Endodermal cell (in vitro differentiated cells): ENCODE measurements at regions not wholly inside any gene's neighbourhood (a gene's known extent, or its start where the extent isn't known, plus 50 kb on each side); places are given as distances from the start of the nearest gene placed in this dataset.

ENCODE experiments used
- DNase-seq: peaks from one replicate; pipeline ENCODE4 v3.0.0-alpha.2; 2017
- H3K27ac ChIP-seq: 2 replicates; pipeline ENCODE4 v1.5.1; 2013; ENCODE audit warnings: mild to moderate bottlenecking, low read depth, low read length, moderate library complexity
- H3K27me3 ChIP-seq: 2 replicates; pipeline ENCODE4 v1.6.1; 2013; ENCODE audit warnings: mild to moderate bottlenecking, low read length, moderate library complexity; ENCODE audit not compliant: insufficient read depth, control insufficient read depth, poor library complexity, severe bottlenecking
- H3K36me3 ChIP-seq: 2 replicates; pipeline ENCODE4 v1.7.0; 2013; ENCODE audit warnings: mild to moderate bottlenecking, low read length, moderate library complexity; ENCODE audit not compliant: control insufficient read depth, insufficient read depth
- H3K4me1 ChIP-seq: one replicate; pipeline ENCODE4 v1.7.0; 2013; ENCODE audit warnings: low read length; ENCODE audit not compliant: control insufficient read depth, insufficient read depth
- H3K4me3 ChIP-seq: 2 replicates; pipeline ENCODE4 v1.5.1; 2013; ENCODE audit warnings: mild to moderate bottlenecking, low read length, moderate library complexity
- H3K9ac ChIP-seq: 2 replicates; pipeline ENCODE4 v1.6.1; 2013; ENCODE audit warnings: mild to moderate bottlenecking, low read length, moderate library complexity; ENCODE audit not compliant: poor library complexity, severe bottlenecking; ENCODE audit errors: extremely low read depth
- H3K9me3 ChIP-seq: 2 replicates; pipeline ENCODE4 v1.6.1; 2013; ENCODE audit warnings: mild to moderate bottlenecking, low read length, moderate library complexity; ENCODE audit not compliant: control insufficient read depth
- H3K27ac Mint-ChIP-seq: 2 replicates; pipeline ENCODE4 v1.8.0; 2020; ENCODE audit warnings: mixed read lengths
- H3K27me3 Mint-ChIP-seq: 2 replicates; pipeline ENCODE4 v1.8.0; 2021; ENCODE audit warnings: mild to moderate bottlenecking, mixed read lengths; ENCODE audit not compliant: insufficient read depth
- H3K36me3 Mint-ChIP-seq: 2 replicates; pipeline ENCODE4 v1.8.0; 2020; ENCODE audit warnings: low read depth, mixed read lengths
- H3K4me1 Mint-ChIP-seq: 2 replicates; pipeline ENCODE4 v1.8.0; 2020; ENCODE audit warnings: mixed read lengths
- H3K4me3 Mint-ChIP-seq: 2 replicates; pipeline ENCODE4 v1.8.0; 2020; ENCODE audit warnings: mild to moderate bottlenecking, moderate library complexity, mixed read lengths
- H3K9me3 Mint-ChIP-seq: 2 replicates; pipeline ENCODE4 v1.8.0; 2020; ENCODE audit warnings: mild to moderate bottlenecking, mixed read lengths
- CTCF ChIP-seq: fragments of 200-600 bp; sonication (generic); conservative IDR thresholded peaks from 2 replicates; pipeline ENCODE4 v1.5.0; 2021; ENCODE audit warnings: antibody characterized with exemption, mild to moderate bottlenecking
- WGBS, 2 experiments: methylation state at CpG; one replicate each; pipeline versions ENCODE4 v1.1.5 to v1.1.7; 2013; ENCODE audit warnings: missing lambda C conversion rate in 2 of 2, mixed read lengths in 1 of 2; ENCODE audit not compliant: insufficient coverage in 1 of 2, insufficient read length in 1 of 2; 5-methylcytosine and 5-hydroxymethylcytosine counted together

DNA sequence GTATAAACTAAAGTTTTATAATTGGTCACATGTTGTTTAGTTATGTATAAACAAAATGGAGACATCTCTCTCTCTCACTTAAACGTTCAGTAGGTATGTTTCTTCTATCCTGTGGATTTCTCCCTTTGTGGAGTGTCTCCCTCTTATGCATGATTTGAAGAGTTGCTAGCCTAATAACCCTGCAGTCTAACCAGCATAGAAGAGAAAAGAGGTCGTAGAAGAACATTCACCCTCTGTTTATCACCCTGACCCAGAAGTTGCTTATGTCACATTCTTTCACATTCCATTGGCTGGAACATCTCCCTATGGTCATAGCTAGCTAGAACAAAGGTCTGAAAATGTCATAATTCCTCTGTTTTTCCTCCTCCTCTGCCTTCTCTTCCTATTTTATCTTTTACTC, 176.8 kb upstream of the PCDH20 start:
- H3K27ac ChIP-seq, result no peak overlapping the region
- no peak overlapping the region for H3K27ac Mint-ChIP-seq
- 92% methylated on average over 2 of the region's 2 CpGs; no CpG with 5 or more reads in 1 of the 2 experiments for WGBS, 2 experiments

DNA sequence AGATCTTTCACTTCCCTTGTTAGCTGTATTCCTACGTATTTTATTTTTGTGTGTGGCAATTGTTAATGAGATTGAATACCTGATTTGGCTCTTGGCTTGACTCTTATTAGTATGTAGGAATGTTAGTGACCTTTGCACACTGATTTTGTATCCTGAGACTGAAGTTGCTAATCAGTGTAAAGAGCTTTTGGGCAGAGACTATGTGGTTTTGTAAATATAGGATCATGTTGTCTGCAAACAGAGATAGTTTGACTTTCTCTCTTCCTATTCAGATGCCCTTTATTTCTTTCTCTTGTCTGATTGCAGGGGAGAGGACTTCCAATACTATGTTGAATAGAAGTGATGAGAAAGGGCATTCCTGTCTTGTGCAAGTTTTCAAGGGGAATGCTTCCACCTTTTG, 160.3 kb upstream of the PCDH20 start:
- Histone ChIP-seq H3K4me1 (no peaks in the 10 kb centered on the region), H3K9ac (no peak overlapping the region)

More for the DNA sequence above, 176.8 kb upstream of the PCDH20 start:
- Mint-ChIP-seq H3K4me3 (no peak overlapping the region), H3K27me3 (no peaks in the 10 kb centered on the region), H3K9me3 (no peaks in the 10 kb centered on the region), H3K36me3 (no peaks in the 10 kb centered on the region), H3K4me1 (no peaks in the 10 kb centered on the region)
- no peaks in the 10 kb centered on the region for H3K27me3 ChIP-seq
- no peak for DNase-seq
- H3K36me3 ChIP-seq, result no peaks in the 10 kb centered on the region
- TF ChIP-seq CTCF, result no peak
- no peak overlapping the region for H3K4me3 ChIP-seq
- no peaks in the 10 kb centered on the region for H3K4me1 ChIP-seq
- H3K9me3 ChIP-seq, result no peaks in the 10 kb centered on the region
- no peak overlapping the region for H3K9ac ChIP-seq

DNA sequence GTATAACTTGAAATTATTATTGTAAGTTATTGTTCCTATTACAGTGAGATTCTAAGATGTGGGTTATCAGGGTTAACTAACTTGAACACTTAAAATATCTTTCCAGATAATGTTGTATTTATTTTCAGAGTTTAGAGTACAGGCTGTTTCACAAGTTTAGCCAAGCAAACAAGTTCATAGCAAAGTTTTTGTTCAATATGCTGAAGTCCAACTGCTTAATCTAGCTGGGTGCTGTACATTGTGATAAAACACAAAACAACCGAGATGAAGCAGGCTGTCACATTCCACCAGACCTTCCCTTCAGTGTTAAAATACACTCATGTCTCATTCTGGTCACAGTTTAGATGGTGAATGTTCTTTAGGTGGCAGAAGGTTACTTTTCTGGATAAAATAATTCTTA, 148.0 kb upstream of the PCDH20 start:
- Histone ChIP-seq H3K9ac (no peak overlapping the region), H3K27ac (no peak overlapping the region), H3K27me3 (no peaks in the 10 kb centered on the region), H3K4me3 (no peak overlapping the region), H3K4me1 (no peaks in the 10 kb centered on the region), H3K36me3 (no peaks in the 10 kb centered on the region), H3K9me3 (no peaks in the 10 kb centered on the region)
- H3K27ac Mint-ChIP-seq, result no peak overlapping the region
- H3K4me1 Mint-ChIP-seq, result peaks cover 5% of the 10 kb centered on the region
- TF ChIP-seq CTCF, result no peak
- DNase-seq, result no peak
- no peaks in the 10 kb centered on the region for H3K9me3 Mint-ChIP-seq
- H3K27me3 Mint-ChIP-seq, result no peaks in the 10 kb centered on the region
- H3K4me3 Mint-ChIP-seq, result no peak overlapping the region
- no peaks in the 10 kb centered on the region for H3K36me3 Mint-ChIP-seq
- 58% methylated on average over 1 of the region's 1 CpG; no CpG with 5 or more reads in 1 of the 2 experiments for whole genome bisulfite sequencing, 2 experiments

More for the DNA sequence above, 160.3 kb upstream of the PCDH20 start:
- no peaks in the 10 kb centered on the region for H3K36me3 ChIP-seq
- H3K9me3 ChIP-seq, result no peaks in the 10 kb centered on the region
- DNase-seq, result no peak
- H3K4me3 Mint-ChIP-seq, result no peak overlapping the region
- H3K27me3 ChIP-seq, result no peaks in the 10 kb centered on the region
- WGBS, 2 experiments, result 94% methylated on average over 1 of the region's 1 CpG; no CpG with 5 or more reads in 1 of the 2 experiments
- peaks cover 14% of the 10 kb centered on the region for H3K4me1 Mint-ChIP-seq
- no peaks in the 10 kb centered on the region for H3K36me3 Mint-ChIP-seq
- H3K9me3 Mint-ChIP-seq, result peaks cover 6% of the 10 kb centered on the region
- TF ChIP-seq CTCF, result no peak
- no peak overlapping the region for H3K4me3 ChIP-seq
- H3K27ac Mint-ChIP-seq, result no peak overlapping the region
- no peaks in the 10 kb centered on the region for H3K27me3 Mint-ChIP-seq
- H3K27ac ChIP-seq, result no peak overlapping the region
